ENCODE measurements at regions not wholly inside any gene's neighbourhood (a gene's known extent, or its start where the extent isn't known, plus 50 kb on each side); places are given as distances from the start of the nearest gene placed in this dataset.

DNA sequence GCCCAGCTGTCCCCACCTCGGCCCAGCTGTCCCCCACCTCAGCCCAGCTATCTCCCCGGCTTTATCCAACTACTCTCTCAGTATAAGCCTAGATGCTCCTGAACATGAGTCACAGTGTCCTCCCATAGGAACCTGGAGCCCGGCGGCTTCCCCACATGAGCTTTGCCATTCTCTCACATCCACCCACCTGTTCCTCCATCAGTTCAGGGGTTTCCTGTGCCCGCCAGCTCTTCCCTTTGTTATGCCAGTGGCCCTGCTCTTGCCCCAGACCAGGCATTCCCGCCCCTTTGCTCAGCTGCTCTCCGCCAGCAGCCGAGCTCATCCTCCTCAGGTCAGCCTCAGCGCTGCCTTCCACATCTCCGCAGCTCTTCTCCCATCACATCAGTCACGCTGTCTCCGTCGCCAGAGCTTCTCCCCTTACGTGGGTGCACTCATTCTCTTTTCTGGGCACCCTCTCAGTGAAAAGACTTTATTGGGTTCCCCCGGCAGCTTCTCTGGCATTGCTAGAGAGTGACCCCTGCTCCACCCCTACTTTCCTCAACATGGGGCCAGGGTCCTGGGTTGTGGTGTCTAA is 89.5 kb upstream of the CSF3R start:
- no peak for DNase-seq

GRCh38 chr1:36571106-36571505 is 88.4 kb upstream of the CSF3R start:
- no peak for DNase-seq

GRCh38 chr1:36570478-36571060 is 87.9 kb upstream of the CSF3R start:
- DNase-seq: no peak

DNA sequence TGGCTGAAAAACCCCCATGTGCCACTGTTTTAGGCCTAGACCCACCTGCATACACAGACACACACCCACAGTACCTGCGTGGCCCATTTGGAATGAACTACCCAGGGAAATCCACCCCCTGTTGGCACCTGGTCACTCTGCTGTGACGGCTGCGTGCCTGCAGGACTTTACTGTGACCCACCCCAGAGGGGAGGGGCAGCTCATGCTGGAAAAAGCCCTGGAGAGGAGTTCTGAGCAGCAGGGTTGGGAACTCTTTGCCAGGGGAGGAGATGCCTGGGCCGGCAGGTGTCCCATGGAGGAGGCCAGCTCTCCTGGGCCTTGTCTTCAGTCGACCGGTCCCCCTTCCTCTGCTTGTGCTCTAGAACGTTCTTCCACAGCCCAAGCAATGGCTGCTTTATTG is 87.3 kb upstream of the CSF3R start:
- no peak for DNase-seq

DNA sequence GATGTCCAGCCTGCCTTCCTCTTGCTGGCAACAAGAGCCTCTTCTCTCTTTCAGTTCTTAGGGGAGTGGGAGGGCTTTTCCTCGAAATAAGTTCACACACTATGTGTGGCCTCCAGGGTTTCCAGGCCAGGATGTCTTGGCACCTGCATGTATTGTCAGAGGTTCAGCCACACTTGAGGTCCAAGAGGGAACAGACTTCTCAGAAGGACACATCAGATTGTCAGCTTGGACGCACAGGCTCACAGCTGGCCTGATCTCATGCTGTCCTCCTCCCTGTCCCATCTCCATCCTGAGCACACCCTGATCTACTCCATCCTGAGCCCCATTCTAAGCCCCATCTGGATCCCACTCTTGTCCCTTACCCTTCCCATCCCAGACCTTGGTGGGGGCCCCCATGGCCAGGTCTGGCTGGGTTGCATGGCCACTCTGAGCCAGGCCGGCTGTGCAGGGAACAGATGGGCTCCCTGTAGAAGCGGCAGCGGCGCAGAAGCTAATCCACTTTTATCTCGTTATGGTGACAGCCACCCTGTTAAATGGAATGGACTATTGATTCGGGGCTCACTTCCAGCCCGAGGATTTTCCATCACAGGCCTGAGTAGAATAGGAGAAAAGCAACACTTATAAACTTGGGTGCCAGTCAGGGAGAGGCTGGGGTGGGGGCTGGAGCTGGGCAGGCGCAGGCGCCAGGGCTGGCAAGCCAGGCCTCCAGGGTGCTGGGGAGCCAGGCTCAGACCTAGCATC is 85.1 kb upstream of the CSF3R start:
- DNase-seq: no peak

DNA sequence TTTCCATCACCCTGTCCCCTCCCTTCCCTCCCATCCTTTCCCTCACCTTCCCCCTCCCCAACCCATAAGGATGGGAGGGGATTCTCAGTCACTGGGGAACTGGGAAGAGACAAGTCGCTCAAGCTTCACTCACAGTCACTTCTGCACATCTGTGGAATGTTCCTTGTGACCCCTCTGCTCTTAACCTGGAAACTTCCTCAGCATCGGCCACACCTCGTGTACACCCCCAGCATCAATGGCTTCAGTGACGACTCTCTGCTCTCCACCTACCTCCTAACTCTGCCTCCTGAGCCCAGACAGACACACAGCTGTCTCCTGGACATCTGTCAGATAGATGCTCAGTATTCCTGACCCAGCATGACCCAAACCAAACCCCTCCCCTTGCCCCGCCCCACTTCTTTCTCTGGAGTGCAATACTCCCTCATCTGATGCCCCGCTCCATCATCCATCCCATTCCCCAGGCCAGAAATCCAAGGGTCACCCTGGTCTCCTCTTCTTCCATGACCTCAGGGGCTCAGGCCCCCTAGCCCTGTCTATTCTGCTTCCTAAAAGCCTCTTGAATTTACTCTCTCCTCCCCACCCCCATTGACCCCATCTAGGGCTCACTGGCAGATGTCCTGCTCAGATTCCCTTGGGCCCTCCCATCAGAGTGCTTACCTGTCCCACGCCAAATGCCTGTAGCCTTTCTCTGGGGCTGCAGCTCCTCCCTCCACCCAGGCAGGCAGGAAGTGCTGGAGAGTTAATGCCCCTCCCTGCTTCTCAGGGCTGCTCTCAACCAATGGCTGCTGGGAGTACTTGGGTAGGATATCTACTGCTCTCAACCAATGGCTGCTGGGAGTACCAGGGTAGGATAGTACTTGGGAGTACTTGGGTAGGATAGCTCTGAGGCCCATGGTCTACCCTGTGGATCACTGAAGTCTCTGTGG is 83.1 kb upstream of the CSF3R start:
- no peak for DNase-seq

DNA sequence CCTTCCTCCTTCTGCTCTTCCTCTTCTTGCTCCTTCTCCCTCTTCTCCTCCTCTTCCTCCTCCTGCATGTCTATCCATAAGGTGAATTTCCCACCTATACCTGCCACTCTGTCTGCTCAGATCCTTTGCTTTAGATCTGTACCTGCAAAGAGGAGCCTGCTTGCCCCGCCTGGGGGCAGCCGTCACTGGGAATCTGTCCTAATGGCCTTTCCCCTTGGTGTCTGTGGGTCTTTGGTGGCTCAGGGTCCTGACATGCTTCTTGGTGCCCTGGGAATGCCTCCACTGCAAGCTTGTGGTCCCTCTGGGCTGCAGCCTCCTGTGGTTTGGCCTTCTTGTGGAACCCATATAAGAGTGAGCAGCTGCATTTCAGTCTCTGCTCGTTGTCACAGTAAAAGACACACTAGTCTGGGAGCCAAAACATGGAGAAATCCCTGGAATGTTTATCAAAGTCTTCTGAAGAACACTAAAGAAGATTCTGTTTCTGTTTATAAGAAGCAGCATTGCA is 79.5 kb upstream of the CSF3R start:
- no peak for DNase-seq

DNA sequence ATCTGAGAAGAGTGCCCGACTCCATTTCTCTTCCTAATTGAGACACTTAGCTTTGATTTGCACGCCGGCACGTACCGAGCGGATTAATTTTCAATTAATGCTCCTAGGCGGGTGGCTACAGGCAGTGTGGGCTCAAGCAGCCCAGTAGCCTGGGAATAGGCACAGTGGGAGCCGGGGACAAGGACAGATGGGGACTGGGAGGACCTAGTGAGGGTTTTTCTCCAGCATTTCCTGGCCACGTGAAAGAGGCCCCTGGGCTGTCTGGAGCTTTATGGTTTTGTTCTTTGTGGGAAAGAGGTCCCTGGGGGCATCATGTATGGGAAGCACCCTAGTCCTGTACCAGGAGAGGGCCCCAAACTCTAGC is 78.6 kb upstream of the CSF3R start:
- no peak for DNase-seq

- no peak for DNase-seq
Observed at GRCh38 chr1:36560621-36561360, 78.1 kb upstream of the CSF3R start.

- DNase-seq: no peak
Observed at GRCh38 chr1:36560177-36560576, 77.5 kb upstream of the CSF3R start.

- no peak for DNase-seq
Observed at GRCh38 chr1:36559061-36559460, 76.3 kb upstream of the CSF3R start.

- no peak for DNase-seq
Observed at GRCh38 chr1:36557041-36558000, 74.6 kb upstream of the CSF3R start.

DNA sequence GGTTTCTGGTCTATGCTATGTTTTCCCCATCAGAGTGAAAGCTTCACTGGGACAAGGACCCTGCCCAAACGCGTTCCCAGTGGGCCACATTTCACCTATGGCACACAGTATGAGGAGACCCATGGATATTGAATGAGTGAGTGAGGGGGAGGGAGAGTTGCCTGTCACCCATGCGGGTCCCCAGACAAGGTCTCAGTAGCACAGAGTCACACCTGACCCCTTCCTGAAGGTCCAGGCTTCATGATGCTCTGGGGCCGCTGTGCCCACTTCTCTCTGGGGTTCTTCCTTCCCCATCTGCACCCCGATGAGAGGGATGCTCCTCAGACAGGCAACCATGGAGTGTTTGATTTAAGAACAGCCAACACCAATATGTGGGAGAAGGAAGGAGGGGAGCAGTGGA is 72.3 kb upstream of the CSF3R start:
- no peak for DNase-seq

DNA sequence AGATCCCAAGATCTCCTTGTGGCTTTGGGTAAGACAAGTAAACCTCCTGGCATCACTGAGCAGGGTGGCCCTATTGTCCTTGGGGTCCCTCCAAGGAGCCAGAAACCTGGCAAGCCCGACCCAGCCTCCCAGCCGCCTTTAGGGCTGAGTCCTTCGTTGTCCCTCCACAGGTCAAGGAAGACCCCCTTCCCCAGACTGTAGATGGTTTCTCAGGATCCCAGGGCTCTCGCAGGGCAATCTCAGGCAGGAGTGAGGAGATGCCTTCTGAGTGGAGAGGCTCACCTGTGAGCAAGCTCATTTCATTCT is 71.6 kb upstream of the CSF3R start:
- no peak for DNase-seq

GRCh38 chr1:36553591-36554322 is 71.0 kb upstream of the CSF3R start:
- DNase-seq: peak; percentile 38

DNA sequence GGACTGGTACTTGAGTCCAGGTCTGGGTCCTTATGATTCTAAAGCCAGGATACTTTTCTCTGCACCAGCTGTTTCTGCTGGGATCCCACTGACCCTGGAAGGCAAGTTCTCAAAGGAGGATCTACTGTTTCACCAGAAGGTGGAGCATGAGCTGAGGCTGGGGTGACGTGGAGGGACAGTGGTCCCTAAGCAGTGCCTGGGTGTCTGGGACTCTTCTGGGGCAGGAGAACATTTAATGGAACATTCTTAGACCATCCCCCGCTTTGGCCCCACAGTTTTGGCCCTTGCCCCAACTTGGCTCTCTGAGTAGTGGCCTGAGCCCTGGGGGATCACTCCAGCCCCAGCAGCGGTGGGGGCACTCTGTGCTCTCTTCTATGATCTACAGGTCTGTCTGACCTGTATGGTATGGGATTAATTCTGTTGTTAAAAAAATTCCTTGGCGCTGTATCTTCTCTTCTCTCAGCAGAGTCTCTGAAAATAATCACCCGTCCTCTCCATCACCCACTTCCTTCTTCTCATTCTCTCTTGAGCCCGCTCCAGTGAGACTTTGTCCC is 60.3 kb upstream of the CSF3R start:
- DNase-seq: no peak

GRCh38 chr1:36542024-36542961 is 59.6 kb upstream of the CSF3R start:
- DNase-seq: no peak

DNA sequence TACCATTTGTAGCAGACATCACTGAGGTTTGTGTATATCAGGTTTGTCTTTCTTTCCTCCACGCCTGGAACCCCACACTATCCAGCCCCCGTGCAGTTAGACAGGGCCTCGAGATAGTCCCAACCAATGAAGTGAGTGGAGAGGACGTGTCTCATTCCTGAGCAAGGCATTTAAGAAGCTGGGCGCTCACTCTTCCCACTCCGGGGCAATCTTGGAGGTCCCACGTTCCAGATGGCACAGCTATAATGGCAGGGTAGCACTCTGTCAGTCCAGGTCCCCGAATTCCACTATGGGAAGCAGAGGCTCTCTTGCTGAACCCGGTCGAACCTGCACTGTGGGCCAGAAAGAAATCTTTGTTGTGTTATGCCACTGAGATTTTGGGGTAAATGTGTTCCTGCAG is 57.3 kb upstream of the CSF3R start:
- no peak for DNase-seq

- DNase-seq: no peak
Observed at GRCh38 chr1:36539526-36539925, 56.8 kb upstream of the CSF3R start.
